ENCODE measurements at regions not wholly inside any gene's neighbourhood (a gene's known extent, or its start where the extent isn't known, plus 50 kb on each side); places are given as distances from the start of the nearest gene placed in this dataset.

- no peaks in the 10 kb centered on the region for H3K9me3 ChIP-seq (ENCODE audit: control insufficient read depth, low read length)
- H3K27me3 ChIP-seq (ENCODE audit: control insufficient read depth, insufficient read depth, low read length, poor library complexity, severe bottlenecking) = no peaks in the 10 kb centered on the region
- H3K4me1 ChIP-seq (ENCODE audit: control insufficient read depth, insufficient read depth, low read length) = no peaks in the 10 kb centered on the region
- no peaks in the 10 kb centered on the region for H3K36me3 ChIP-seq (ENCODE audit: control insufficient read depth, insufficient read depth, low read length)
- no peak overlapping the region for H3K4me3 ChIP-seq (ENCODE audit: insufficient read depth, low read depth, low read length)
- 100% methylated on average over 1 of the region's 1 CpG; no CpG with 5 or more reads in 1 of the 2 experiments for WGBS, 2 experiments
- H3K27ac ChIP-seq (ENCODE audit: insufficient read depth, low read depth, low read length, poor library complexity, severe bottlenecking) = no peak overlapping the region
These were observed 606.5 kb upstream of the PFKP start for GRCh38 chr10:2460812-2461211.

DNA sequence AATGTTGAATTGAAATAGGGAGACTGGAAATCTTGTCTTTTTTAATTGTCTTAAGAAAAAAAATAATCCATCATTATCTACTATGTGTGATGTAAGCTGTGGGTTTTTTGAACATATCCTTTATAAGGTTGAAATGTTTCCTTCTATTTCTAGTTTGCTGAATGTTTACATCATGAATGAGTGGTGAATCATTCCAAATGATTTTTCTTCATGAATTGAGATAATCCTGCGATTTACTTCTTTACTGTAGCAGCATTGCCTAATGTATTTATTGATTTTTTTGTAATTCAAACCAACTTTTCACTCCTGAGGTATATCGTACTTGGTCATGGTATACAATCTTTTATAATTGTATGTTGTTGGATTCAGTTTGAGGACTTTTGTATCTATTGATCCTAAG lies 607.6 kb upstream of the PFKP start:
- Histone ChIP-seq H3K9me3 (ENCODE audit: control insufficient read depth, low read length) (no peaks in the 10 kb centered on the region), H3K4me1 (ENCODE audit: control insufficient read depth, insufficient read depth, low read length) (no peaks in the 10 kb centered on the region), H3K4me3 (ENCODE audit: insufficient read depth, low read depth, low read length) (no peak overlapping the region), H3K27ac (ENCODE audit: insufficient read depth, low read depth, low read length, poor library complexity, severe bottlenecking) (no peak overlapping the region), H3K36me3 (ENCODE audit: control insufficient read depth, insufficient read depth, low read length) (no peaks in the 10 kb centered on the region), H3K27me3 (ENCODE audit: control insufficient read depth, insufficient read depth, low read length, poor library complexity, severe bottlenecking) (no peaks in the 10 kb centered on the region)
- 100% methylated on average over 1 to 2 of the region's 2 CpGs for WGBS, 2 experiments

GRCh38 chr10:2456834-2457233 lies 610.5 kb upstream of the PFKP start:
- H3K27me3 ChIP-seq (ENCODE audit: control insufficient read depth, insufficient read depth, low read length, poor library complexity, severe bottlenecking) = no peaks in the 10 kb centered on the region
- H3K4me3 ChIP-seq (ENCODE audit: insufficient read depth, low read depth, low read length) = no peak overlapping the region
- WGBS, 2 experiments = 68 to 80% methylated on average over 5 to 7 of the region's 7 CpGs
- no peaks in the 10 kb centered on the region for H3K9me3 ChIP-seq (ENCODE audit: control insufficient read depth, low read length)
- no peaks in the 10 kb centered on the region for H3K36me3 ChIP-seq (ENCODE audit: control insufficient read depth, insufficient read depth, low read length)
- no peak overlapping the region for H3K27ac ChIP-seq (ENCODE audit: insufficient read depth, low read depth, low read length, poor library complexity, severe bottlenecking)
- H3K4me1 ChIP-seq (ENCODE audit: control insufficient read depth, insufficient read depth, low read length) = no peaks in the 10 kb centered on the region

DNA sequence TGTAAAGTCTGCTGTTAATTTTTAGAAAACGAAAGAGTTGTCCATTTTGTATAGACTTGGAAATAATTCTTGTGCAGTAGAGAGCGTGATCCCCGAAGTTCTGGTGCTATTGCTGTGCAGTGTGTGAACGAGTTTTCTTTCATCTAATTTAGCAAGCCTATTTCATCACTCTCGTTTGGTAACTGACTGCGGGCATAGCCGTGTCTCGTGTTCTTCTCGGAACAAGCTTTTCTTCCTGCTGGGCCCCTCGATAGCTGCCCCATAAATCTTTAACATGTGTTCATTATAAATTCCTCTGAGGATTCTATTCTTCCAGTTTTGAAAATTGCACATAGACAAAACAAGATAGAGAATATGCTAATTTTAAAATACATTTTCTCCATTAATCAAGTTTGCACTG lies 622.0 kb upstream of the PFKP start:
- WGBS, 2 experiments = 95 to 96% methylated on average over 10 of the region's 10 CpGs
- Histone ChIP-seq H3K27me3 (ENCODE audit: control insufficient read depth, insufficient read depth, low read length, poor library complexity, severe bottlenecking) (no peaks in the 10 kb centered on the region), H3K4me1 (ENCODE audit: control insufficient read depth, insufficient read depth, low read length) (no peaks in the 10 kb centered on the region)

GRCh38 chr10:2439983-2440382 lies 627.4 kb upstream of the PFKP start:
- Histone ChIP-seq H3K4me1 (ENCODE audit: control insufficient read depth, insufficient read depth, low read length) (no peaks in the 10 kb centered on the region), H3K36me3 (ENCODE audit: control insufficient read depth, insufficient read depth, low read length) (no peaks in the 10 kb centered on the region), H3K9me3 (ENCODE audit: control insufficient read depth, low read length) (no peaks in the 10 kb centered on the region), H3K27me3 (ENCODE audit: control insufficient read depth, insufficient read depth, low read length, poor library complexity, severe bottlenecking) (no peaks in the 10 kb centered on the region), H3K27ac (ENCODE audit: insufficient read depth, low read depth, low read length, poor library complexity, severe bottlenecking) (no peak overlapping the region), H3K4me3 (ENCODE audit: insufficient read depth, low read depth, low read length) (no peak overlapping the region)
- 89 to 97% methylated on average over 3 of the region's 4 CpGs for WGBS, 2 experiments

More for the DNA sequence above, 622.0 kb upstream of the PFKP start:
- Histone ChIP-seq H3K4me3 (ENCODE audit: insufficient read depth, low read depth, low read length) (no peak overlapping the region), H3K9me3 (ENCODE audit: control insufficient read depth, low read length) (no peaks in the 10 kb centered on the region), H3K27ac (ENCODE audit: insufficient read depth, low read depth, low read length, poor library complexity, severe bottlenecking) (no peak overlapping the region), H3K36me3 (ENCODE audit: control insufficient read depth, insufficient read depth, low read length) (no peaks in the 10 kb centered on the region)

- no peaks in the 10 kb centered on the region for H3K27me3 ChIP-seq (ENCODE audit: control insufficient read depth, insufficient read depth, low read length, poor library complexity, severe bottlenecking)
- no peak overlapping the region for H3K27ac ChIP-seq (ENCODE audit: insufficient read depth, low read depth, low read length, poor library complexity, severe bottlenecking)
- no peaks in the 10 kb centered on the region for H3K9me3 ChIP-seq (ENCODE audit: control insufficient read depth, low read length)
- no peaks in the 10 kb centered on the region for H3K4me1 ChIP-seq (ENCODE audit: control insufficient read depth, insufficient read depth, low read length)
- no peaks in the 10 kb centered on the region for H3K36me3 ChIP-seq (ENCODE audit: control insufficient read depth, insufficient read depth, low read length)
- WGBS, 2 experiments = 82 to 85% methylated on average over 7 to 8 of the region's 8 CpGs
- H3K4me3 ChIP-seq (ENCODE audit: insufficient read depth, low read depth, low read length) = no peak overlapping the region
These were observed 628.3 kb upstream of the PFKP start for GRCh38 chr10:2439000-2439399.

DNA sequence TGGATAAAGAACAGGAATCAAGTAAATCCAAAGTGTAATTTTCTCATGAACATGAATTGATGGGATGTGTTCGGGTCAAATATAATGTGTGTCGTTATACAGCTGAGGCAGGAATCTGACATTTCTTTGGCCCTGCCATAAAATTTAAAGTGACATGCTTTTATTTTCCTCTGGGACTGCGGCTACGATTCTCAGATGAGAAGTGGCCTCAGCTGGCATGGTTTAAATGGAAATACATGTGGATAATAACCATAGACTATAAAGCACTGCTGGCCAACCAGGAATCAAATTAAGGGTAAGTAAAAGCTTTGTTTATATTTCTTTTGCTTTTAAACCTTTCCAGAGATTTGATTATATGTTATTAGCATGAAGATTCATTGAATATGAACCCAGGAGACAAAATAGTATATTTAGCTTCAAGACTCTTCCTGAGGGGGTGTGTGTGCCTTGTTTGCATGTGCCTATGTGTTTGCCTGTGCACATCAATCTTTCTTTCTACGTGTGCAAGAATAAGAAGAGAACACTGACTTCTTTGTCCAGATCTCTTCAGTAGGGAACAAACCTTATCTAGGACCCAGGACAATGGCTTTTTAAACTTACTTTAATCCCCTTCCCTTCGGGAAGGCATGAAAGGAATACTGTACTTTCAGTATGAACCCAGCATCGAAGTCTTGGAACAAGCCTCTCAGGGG lies 629.0 kb upstream of the PFKP start:
- H3K4me1 ChIP-seq (ENCODE audit: control insufficient read depth, insufficient read depth, low read length) = no peaks in the 10 kb centered on the region
- no peak overlapping the region for H3K27ac ChIP-seq (ENCODE audit: insufficient read depth, low read depth, low read length, poor library complexity, severe bottlenecking)
- no peaks in the 10 kb centered on the region for H3K9me3 ChIP-seq (ENCODE audit: control insufficient read depth, low read length)
- no peak overlapping the region for H3K4me3 ChIP-seq (ENCODE audit: insufficient read depth, low read depth, low read length)
- no peaks in the 10 kb centered on the region for H3K27me3 ChIP-seq (ENCODE audit: control insufficient read depth, insufficient read depth, low read length, poor library complexity, severe bottlenecking)
- WGBS, 2 experiments = 92 to 94% methylated on average over 7 of the region's 7 CpGs
- no peaks in the 10 kb centered on the region for H3K36me3 ChIP-seq (ENCODE audit: control insufficient read depth, insufficient read depth, low read length)

DNA sequence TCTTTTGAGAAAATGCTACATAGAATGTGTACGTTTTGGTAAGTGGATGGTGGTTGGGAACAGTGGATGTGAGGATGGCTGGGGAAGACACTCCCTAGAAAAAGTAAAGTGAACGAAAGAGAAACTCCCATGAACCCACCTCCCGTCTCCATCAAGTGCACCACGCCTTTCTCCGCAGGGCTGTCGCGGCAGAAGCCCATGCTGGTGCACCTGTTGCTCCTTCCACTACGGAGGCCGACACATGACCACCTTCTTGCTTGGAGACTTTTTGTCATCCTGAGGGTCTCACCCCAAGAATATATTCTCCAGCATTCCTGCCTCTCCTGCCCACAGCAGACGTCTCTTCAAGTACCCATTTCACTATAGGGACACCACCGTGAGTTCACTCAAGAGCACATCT lies 630.4 kb upstream of the PFKP start:
- Histone ChIP-seq H3K27me3 (ENCODE audit: control insufficient read depth, insufficient read depth, low read length, poor library complexity, severe bottlenecking) (no peaks in the 10 kb centered on the region), H3K4me1 (ENCODE audit: control insufficient read depth, insufficient read depth, low read length) (no peaks in the 10 kb centered on the region), H3K27ac (ENCODE audit: insufficient read depth, low read depth, low read length, poor library complexity, severe bottlenecking) (no peak overlapping the region), H3K36me3 (ENCODE audit: control insufficient read depth, insufficient read depth, low read length) (no peaks in the 10 kb centered on the region), H3K4me3 (ENCODE audit: insufficient read depth, low read depth, low read length) (no peak overlapping the region), H3K9me3 (ENCODE audit: control insufficient read depth, low read length) (no peaks in the 10 kb centered on the region)
- 94 to 95% methylated on average over 11 of the region's 11 CpGs for WGBS, 2 experiments

- WGBS, 2 experiments = 78 to 97% methylated on average over 2 to 5 of the region's 5 CpGs
These were observed 635.4 kb upstream of the PFKP start for GRCh38 chr10:2431961-2432360.

GRCh38 chr10:2427412-2427811 lies 639.9 kb upstream of the PFKP start:
- 82 to 97% methylated on average over 1 to 2 of the region's 2 CpGs for WGBS, 2 experiments
- Histone ChIP-seq H3K4me3 (ENCODE audit: insufficient read depth, low read depth, low read length) (no peak overlapping the region), H3K4me1 (ENCODE audit: control insufficient read depth, insufficient read depth, low read length) (no peaks in the 10 kb centered on the region), H3K9me3 (ENCODE audit: control insufficient read depth, low read length) (no peaks in the 10 kb centered on the region), H3K36me3 (ENCODE audit: control insufficient read depth, insufficient read depth, low read length) (no peaks in the 10 kb centered on the region), H3K27ac (ENCODE audit: insufficient read depth, low read depth, low read length, poor library complexity, severe bottlenecking) (no peak overlapping the region), H3K27me3 (ENCODE audit: control insufficient read depth, insufficient read depth, low read length, poor library complexity, severe bottlenecking) (no peaks in the 10 kb centered on the region)

More at GRCh38 chr10:2431961-2432360, 635.4 kb upstream of the PFKP start:
- no peak overlapping the region for H3K4me3 ChIP-seq (ENCODE audit: insufficient read depth, low read depth, low read length)
- no peaks in the 10 kb centered on the region for H3K36me3 ChIP-seq (ENCODE audit: control insufficient read depth, insufficient read depth, low read length)
- H3K27me3 ChIP-seq (ENCODE audit: control insufficient read depth, insufficient read depth, low read length, poor library complexity, severe bottlenecking) = no peaks in the 10 kb centered on the region
- H3K4me1 ChIP-seq (ENCODE audit: control insufficient read depth, insufficient read depth, low read length) = no peaks in the 10 kb centered on the region
- no peak overlapping the region for H3K27ac ChIP-seq (ENCODE audit: insufficient read depth, low read depth, low read length, poor library complexity, severe bottlenecking)
- H3K9me3 ChIP-seq (ENCODE audit: control insufficient read depth, low read length) = no peaks in the 10 kb centered on the region

DNA sequence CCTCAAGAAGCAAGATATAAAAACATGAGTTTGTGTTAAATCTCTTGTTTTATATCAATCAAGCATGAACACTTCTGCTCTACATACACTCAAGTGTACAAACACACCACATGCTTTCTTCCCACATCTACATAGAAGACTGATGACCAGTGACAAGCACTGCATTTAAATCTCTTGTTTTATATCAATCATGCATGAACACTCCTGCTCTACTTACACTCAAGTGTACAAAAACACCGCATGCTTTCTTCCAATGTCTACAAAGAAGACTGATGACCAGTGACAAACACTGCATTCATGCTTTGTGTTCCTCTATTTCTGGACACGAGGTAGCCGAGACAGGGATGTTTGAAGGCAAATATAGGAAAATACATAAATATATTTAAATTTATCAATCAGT lies 642.0 kb upstream of the PFKP start:
- 91 to 92% methylated on average over 1 to 3 of the region's 3 CpGs for WGBS, 2 experiments

More for the DNA sequence above, 642.0 kb upstream of the PFKP start:
- H3K4me1 ChIP-seq (ENCODE audit: control insufficient read depth, insufficient read depth, low read length) = no peaks in the 10 kb centered on the region
- H3K9me3 ChIP-seq (ENCODE audit: control insufficient read depth, low read length) = no peaks in the 10 kb centered on the region
- no peaks in the 10 kb centered on the region for H3K27me3 ChIP-seq (ENCODE audit: control insufficient read depth, insufficient read depth, low read length, poor library complexity, severe bottlenecking)
- H3K27ac ChIP-seq (ENCODE audit: insufficient read depth, low read depth, low read length, poor library complexity, severe bottlenecking) = no peak overlapping the region
- H3K36me3 ChIP-seq (ENCODE audit: control insufficient read depth, insufficient read depth, low read length) = no peaks in the 10 kb centered on the region
- H3K4me3 ChIP-seq (ENCODE audit: insufficient read depth, low read depth, low read length) = no peak overlapping the region

Data from ectodermal cell (in vitro differentiated cells).